ENCODE measurements at regions not wholly inside any gene's neighbourhood (a gene's known extent, or its start where the extent isn't known, plus 50 kb on each side); places are given as distances from the start of the nearest gene placed in this dataset.
A peak's percentile ranks its signal among the peaks of the same experiment; 100 is the strongest.

GRCh38 chr9:89862316-89862715 lies 257.5 kb downstream of the GADD45G start:
- no peak overlapping the region for H3K23ac ChIP-seq (ENCODE audit: low read length in 2 of 2)
- no peak overlapping the region for H3K9ac ChIP-seq (ENCODE audit: low read length)
- peaks cover 11% of the 10 kb centered on the region for H3K9me3 ChIP-seq (ENCODE audit: control insufficient read depth, low read length)
- peak; percentile 13 for DNase-seq
- no peak overlapping the region for H3K4ac ChIP-seq (ENCODE audit: low read depth in 1 of 2, low read length in 2 of 2)
- H2BK15ac ChIP-seq (ENCODE audit: low read depth, poor library complexity, severe bottlenecking) = no peak overlapping the region
- no peak overlapping the region for H3K4me3 ChIP-seq (ENCODE audit: insufficient read depth in 1 of 2, low read depth in 1 of 2, low read length in 2 of 2)
- H3K4me2 ChIP-seq (ENCODE audit: low read length, poor library complexity, severe bottlenecking) = no peak overlapping the region
- no peaks in the 10 kb centered on the region for H3K79me1 ChIP-seq (replicated peaks; ENCODE audit: low read length, poor library complexity, severe bottlenecking)
- H2BK12ac ChIP-seq (ENCODE audit: low read length in 2 of 2) = no peak overlapping the region
- H4K8ac ChIP-seq (ENCODE audit: low read length) = no peak overlapping the region
- H3K27me3 ChIP-seq (ENCODE audit: control insufficient read depth in 1 of 2, insufficient read depth in 1 of 2, low read length in 2 of 2) = peaks cover 0 to 12% of the 10 kb centered on the region in 2 experiments
- H3K36me3 ChIP-seq (ENCODE audit: control insufficient read depth in 1 of 2, insufficient read depth in 2 of 2, low read depth in 1 of 2, low read length in 2 of 2) = no peaks in the 10 kb centered on the region
- H2BK5ac ChIP-seq (ENCODE audit: low read depth, low read length, poor library complexity, severe bottlenecking) = no peak overlapping the region
- H3K18ac ChIP-seq (ENCODE audit: low read depth in 1 of 2, low read length in 2 of 2) = no peak overlapping the region
- H4K91ac ChIP-seq (ENCODE audit: low read length) = no peak overlapping the region
- no peak overlapping the region for H2AFZ ChIP-seq (ENCODE audit: low read depth, low read length)
- H2AK5ac ChIP-seq (ENCODE audit: low read length, severe bottlenecking) = no peak overlapping the region
- whole genome bisulfite sequencing = 27% methylated on average over 4 of the region's 4 CpGs
- no peak overlapping the region for H3K27ac ChIP-seq (ENCODE audit: low read length, poor library complexity, severe bottlenecking)
- H2BK120ac ChIP-seq (ENCODE audit: low read depth, low read length) = no peak overlapping the region
- no peak overlapping the region for H3K14ac ChIP-seq (ENCODE audit: low read length in 2 of 2)
- H3K4me1 ChIP-seq (ENCODE audit: control insufficient read depth, insufficient read depth, low read depth, low read length) = peaks cover 13% of the 10 kb centered on the region

DNA sequence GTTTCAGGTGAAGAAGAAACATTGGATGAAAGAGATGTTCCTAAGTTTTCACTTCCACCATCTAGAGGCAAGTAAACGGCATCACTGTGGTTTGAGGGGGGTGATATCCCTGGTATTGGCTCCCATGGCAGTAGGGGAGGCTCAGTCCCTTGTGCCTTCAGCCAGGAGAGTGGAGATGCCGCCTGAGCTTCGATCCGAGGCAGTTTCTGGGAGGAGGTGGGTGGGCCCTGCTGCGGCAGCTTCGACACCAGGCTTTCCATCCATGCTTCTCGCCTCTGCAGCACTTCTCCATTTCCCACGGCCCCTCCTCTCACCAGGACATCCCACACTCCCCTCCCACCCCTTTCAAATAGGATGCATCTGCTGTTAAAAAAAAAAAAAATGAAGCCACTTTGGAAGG lies 258.3 kb downstream of the GADD45G start:
- Histone ChIP-seq H3K14ac (ENCODE audit: low read length in 2 of 2) (no peak overlapping the region), H2BK5ac (ENCODE audit: low read depth, low read length, poor library complexity, severe bottlenecking) (no peak overlapping the region), H3K4me3 (ENCODE audit: insufficient read depth in 1 of 2, low read depth in 1 of 2, low read length in 2 of 2) (no peak overlapping the region), H3K9ac (ENCODE audit: low read length) (no peak overlapping the region), H3K9me3 (ENCODE audit: control insufficient read depth, low read length) (peaks cover 7% of the 10 kb centered on the region), H3K79me1 (replicated peaks; ENCODE audit: low read length, poor library complexity, severe bottlenecking) (no peaks in the 10 kb centered on the region), H3K4me2 (ENCODE audit: low read length, poor library complexity, severe bottlenecking) (no peak overlapping the region), H3K27me3 (ENCODE audit: control insufficient read depth in 1 of 2, insufficient read depth in 1 of 2, low read length in 2 of 2) (peaks cover 0 to 12% of the 10 kb centered on the region in 2 experiments), H2BK12ac (ENCODE audit: low read length in 2 of 2) (peak overlapping the region in 1 of 2 experiments; percentile 93), H2AK5ac (ENCODE audit: low read length, severe bottlenecking) (no peak overlapping the region), H2BK15ac (ENCODE audit: low read depth, poor library complexity, severe bottlenecking) (no peak overlapping the region), H3K4ac (ENCODE audit: low read depth in 1 of 2, low read length in 2 of 2) (peak overlapping the region in 1 of 2 experiments; percentile 69), H2AFZ (ENCODE audit: low read depth, low read length) (no peak overlapping the region), H2BK120ac (ENCODE audit: low read depth, low read length) (no peak overlapping the region), H3K27ac (ENCODE audit: low read length, poor library complexity, severe bottlenecking) (no peak overlapping the region), H4K8ac (ENCODE audit: low read length) (peak overlapping the region; percentile 35), H3K4me1 (ENCODE audit: control insufficient read depth, insufficient read depth, low read depth, low read length) (peaks cover 13% of the 10 kb centered on the region), H4K91ac (ENCODE audit: low read length) (no peak overlapping the region), H3K23ac (ENCODE audit: low read length in 2 of 2) (no peak overlapping the region), H3K18ac (ENCODE audit: low read depth in 1 of 2, low read length in 2 of 2) (peak overlapping the region in 1 of 2 experiments; percentile 72), H3K36me3 (ENCODE audit: control insufficient read depth in 1 of 2, insufficient read depth in 2 of 2, low read depth in 1 of 2, low read length in 2 of 2) (no peaks in the 10 kb centered on the region)
- WGBS = 84% methylated on average over 7 of the region's 8 CpGs
- no peak for DNase-seq

DNA sequence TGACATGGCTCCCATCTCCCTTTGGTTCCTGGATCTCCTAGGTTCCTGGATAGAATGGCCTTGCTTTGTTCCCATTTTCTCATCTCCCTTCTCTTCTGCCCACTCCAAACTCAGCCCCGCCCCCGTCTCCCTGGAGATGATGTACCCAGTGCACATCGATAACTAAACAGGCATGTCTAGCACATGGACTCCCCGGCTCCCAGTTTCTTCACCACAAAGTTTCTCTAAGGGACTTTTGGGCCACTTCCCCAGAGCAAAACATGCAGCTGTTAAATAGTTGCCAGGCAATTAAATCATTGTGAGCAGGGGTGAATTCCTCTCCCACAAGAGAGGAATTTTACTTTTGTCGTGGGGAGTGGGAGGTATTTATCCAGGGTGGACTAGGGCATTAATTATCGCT lies 259.0 kb downstream of the GADD45G start:
- no peaks in the 10 kb centered on the region for H3K79me1 ChIP-seq (replicated peaks; ENCODE audit: low read length, poor library complexity, severe bottlenecking)
- no peak overlapping the region for H3K9ac ChIP-seq (ENCODE audit: low read length)
- no peak overlapping the region for H2BK120ac ChIP-seq (ENCODE audit: low read depth, low read length)
- no peak overlapping the region for H2BK5ac ChIP-seq (ENCODE audit: low read depth, low read length, poor library complexity, severe bottlenecking)
- WGBS = 89% methylated on average over 6 of the region's 6 CpGs
- no peak overlapping the region for H3K4ac ChIP-seq (ENCODE audit: low read depth in 1 of 2, low read length in 2 of 2)
- no peak overlapping the region for H2AK5ac ChIP-seq (ENCODE audit: low read length, severe bottlenecking)
- no peak overlapping the region for H3K23ac ChIP-seq (ENCODE audit: low read length in 2 of 2)
- no peak for DNase-seq
- H3K4me2 ChIP-seq (ENCODE audit: low read length, poor library complexity, severe bottlenecking) = no peak overlapping the region
- H3K36me3 ChIP-seq (ENCODE audit: control insufficient read depth in 1 of 2, insufficient read depth in 2 of 2, low read depth in 1 of 2, low read length in 2 of 2) = no peaks in the 10 kb centered on the region
- H2BK15ac ChIP-seq (ENCODE audit: low read depth, poor library complexity, severe bottlenecking) = no peak overlapping the region
- no peak overlapping the region for H2BK12ac ChIP-seq (ENCODE audit: low read length in 2 of 2)
- H3K4me1 ChIP-seq (ENCODE audit: control insufficient read depth, insufficient read depth, low read depth, low read length) = peaks cover 13% of the 10 kb centered on the region
- H3K18ac ChIP-seq (ENCODE audit: low read depth in 1 of 2, low read length in 2 of 2) = no peak overlapping the region
- no peak overlapping the region for H2AFZ ChIP-seq (ENCODE audit: low read depth, low read length)
- H3K27ac ChIP-seq (ENCODE audit: low read length, poor library complexity, severe bottlenecking) = no peak overlapping the region
- no peak overlapping the region for H4K91ac ChIP-seq (ENCODE audit: low read length)
- H3K9me3 ChIP-seq (ENCODE audit: control insufficient read depth, low read length) = no peaks in the 10 kb centered on the region
- no peak overlapping the region for H4K8ac ChIP-seq (ENCODE audit: low read length)
- no peak overlapping the region for H3K14ac ChIP-seq (ENCODE audit: low read length in 2 of 2)
- H3K27me3 ChIP-seq (ENCODE audit: control insufficient read depth in 1 of 2, insufficient read depth in 1 of 2, low read length in 2 of 2) = peaks cover 0 to 12% of the 10 kb centered on the region in 2 experiments
- no peak overlapping the region for H3K4me3 ChIP-seq (ENCODE audit: insufficient read depth in 1 of 2, low read depth in 1 of 2, low read length in 2 of 2)

DNA sequence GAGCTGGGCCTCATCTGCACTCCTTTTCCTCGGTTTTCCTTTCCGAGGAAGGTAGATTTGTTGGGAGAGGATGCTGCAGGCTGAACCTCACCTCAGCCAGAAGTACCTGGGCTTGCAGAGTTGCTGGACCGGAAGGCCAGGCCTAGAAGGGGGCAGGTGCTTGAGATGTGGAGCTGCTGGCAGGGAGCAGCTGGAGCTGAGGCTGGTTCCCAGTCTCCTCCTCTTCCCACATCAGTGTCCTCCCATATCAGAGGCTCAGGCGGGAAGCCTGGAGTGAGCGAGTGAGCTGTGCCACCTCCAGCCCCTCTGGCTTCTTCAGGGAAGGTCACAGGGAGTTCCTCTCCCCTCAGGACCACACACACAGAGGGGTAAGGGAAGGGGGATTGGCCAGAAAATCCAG lies 259.4 kb downstream of the GADD45G start:
- Histone ChIP-seq H2BK15ac (ENCODE audit: low read depth, poor library complexity, severe bottlenecking) (no peak overlapping the region), H3K27ac (ENCODE audit: low read length, poor library complexity, severe bottlenecking) (no peak overlapping the region), H3K9me3 (ENCODE audit: control insufficient read depth, low read length) (no peaks in the 10 kb centered on the region)

More for the DNA sequence above, 259.4 kb downstream of the GADD45G start:
- Histone ChIP-seq H2AFZ (ENCODE audit: low read depth, low read length) (no peak overlapping the region), H3K18ac (ENCODE audit: low read depth in 1 of 2, low read length in 2 of 2) (no peak overlapping the region), H2BK5ac (ENCODE audit: low read depth, low read length, poor library complexity, severe bottlenecking) (no peak overlapping the region), H3K4me1 (ENCODE audit: control insufficient read depth, insufficient read depth, low read depth, low read length) (peaks cover 12% of the 10 kb centered on the region), H2BK12ac (ENCODE audit: low read length in 2 of 2) (no peak overlapping the region), H3K14ac (ENCODE audit: low read length in 2 of 2) (no peak overlapping the region), H3K4ac (ENCODE audit: low read depth in 1 of 2, low read length in 2 of 2) (no peak overlapping the region), H3K23ac (ENCODE audit: low read length in 2 of 2) (no peak overlapping the region), H3K4me2 (ENCODE audit: low read length, poor library complexity, severe bottlenecking) (no peak overlapping the region), H3K79me1 (replicated peaks; ENCODE audit: low read length, poor library complexity, severe bottlenecking) (no peaks in the 10 kb centered on the region), H2BK120ac (ENCODE audit: low read depth, low read length) (no peak overlapping the region), H3K9ac (ENCODE audit: low read length) (no peak overlapping the region), H3K4me3 (ENCODE audit: insufficient read depth in 1 of 2, low read depth in 1 of 2, low read length in 2 of 2) (no peak overlapping the region), H4K91ac (ENCODE audit: low read length) (no peak overlapping the region), H3K27me3 (ENCODE audit: control insufficient read depth in 1 of 2, insufficient read depth in 1 of 2, low read length in 2 of 2) (peaks cover 0 to 12% of the 10 kb centered on the region in 2 experiments), H3K36me3 (ENCODE audit: control insufficient read depth in 1 of 2, insufficient read depth in 2 of 2, low read depth in 1 of 2, low read length in 2 of 2) (no peaks in the 10 kb centered on the region), H2AK5ac (ENCODE audit: low read length, severe bottlenecking) (no peak overlapping the region), H4K8ac (ENCODE audit: low read length) (no peak overlapping the region)
- 95% methylated on average over 2 of the region's 5 CpGs for WGBS
- no peak for DNase-seq
